GM19035 (cell line): ENCODE measurements at regions not wholly inside any gene's neighbourhood (a gene's known extent, or its start where the extent isn't known, plus 50 kb on each side); places are given as distances from the start of the nearest gene placed in this dataset.

ENCODE experiments used
- ATAC-seq: cut with Tn5 transposase; IDR thresholded peaks from one replicate; pipeline ENCODE4 v1.9.1; 2021; ENCODE audit not compliant: unreplicated experiment

DNA sequence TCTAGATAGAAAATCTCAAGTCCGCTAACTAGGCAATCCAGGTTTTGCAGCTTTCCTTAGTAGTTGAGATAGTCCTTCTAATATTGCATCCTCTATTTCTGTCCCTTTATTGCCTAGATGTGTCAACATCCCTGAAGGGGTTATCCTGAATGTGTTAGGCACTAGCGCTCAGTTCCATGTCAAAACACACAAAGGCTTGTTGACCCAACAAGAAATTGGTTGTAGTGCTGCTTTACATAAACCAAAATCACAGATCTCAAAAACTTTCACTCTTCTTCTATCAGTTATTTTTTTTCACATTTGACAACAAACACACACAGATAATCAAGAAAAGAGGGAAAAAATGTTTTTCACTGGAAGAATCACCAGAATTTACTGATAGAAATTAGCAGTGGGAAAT, 51.4 kb upstream of the SOX2 start:
- ATAC-seq = no peak

DNA sequence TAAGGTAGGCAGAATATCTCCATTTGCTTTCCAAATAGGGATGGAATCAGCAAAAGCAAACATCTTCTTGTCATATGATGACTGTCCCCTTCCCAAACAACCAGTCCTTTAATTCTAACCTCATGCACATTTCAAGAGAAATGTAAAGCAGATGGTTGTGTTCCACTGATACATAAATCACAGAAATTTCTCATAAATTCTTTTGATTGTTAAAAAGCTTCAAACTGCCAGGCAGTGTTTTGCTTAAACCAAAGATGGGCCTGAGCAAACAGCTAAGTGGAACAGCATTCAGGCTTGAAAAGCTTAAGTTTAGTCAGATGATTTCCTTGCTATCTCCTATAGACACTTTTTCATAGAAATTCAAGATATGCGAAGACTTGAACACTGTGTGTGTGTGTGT, 74.3 kb upstream of the SOX2 start:
- no peak for ATAC-seq

DNA sequence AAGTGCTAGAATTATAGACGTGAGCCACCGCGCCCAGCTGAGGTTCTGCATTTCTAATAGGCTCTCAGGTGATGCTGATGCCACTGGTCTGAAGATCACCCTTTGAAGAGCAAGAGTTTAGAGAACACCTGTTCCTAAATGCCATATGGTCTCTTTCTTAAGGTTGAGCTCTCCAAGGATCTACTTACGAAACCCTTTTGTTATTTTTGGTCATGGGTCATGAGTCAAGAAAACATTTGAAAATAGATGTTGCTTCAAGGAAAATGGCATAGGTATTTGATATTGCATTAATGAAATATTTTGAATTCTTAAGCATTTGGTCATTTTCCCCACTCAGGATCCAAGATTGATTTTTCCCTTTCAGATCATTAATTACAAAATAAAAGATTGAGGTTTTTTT, 74.7 kb upstream of the SOX2 start:
- no peak for ATAC-seq

DNA sequence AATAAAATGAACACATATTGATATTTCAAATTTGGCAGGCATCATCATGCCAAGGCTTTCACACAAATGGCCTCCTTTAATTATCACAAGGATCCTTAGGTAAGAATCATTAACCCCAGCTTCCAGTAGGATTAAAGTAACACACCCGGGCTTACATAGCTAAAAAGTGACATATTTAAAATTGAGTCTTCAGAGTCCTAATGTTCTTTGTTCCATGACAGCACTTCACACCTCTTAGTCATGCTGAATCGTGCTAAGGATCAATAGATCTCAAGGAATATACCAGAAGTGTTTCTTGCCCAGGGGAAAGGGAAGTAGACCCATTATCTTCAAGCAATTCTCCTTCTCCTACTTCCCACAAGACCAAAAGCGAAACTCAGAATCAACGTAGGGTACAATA, 76.6 kb upstream of the SOX2 start:
- ATAC-seq = no peak

DNA sequence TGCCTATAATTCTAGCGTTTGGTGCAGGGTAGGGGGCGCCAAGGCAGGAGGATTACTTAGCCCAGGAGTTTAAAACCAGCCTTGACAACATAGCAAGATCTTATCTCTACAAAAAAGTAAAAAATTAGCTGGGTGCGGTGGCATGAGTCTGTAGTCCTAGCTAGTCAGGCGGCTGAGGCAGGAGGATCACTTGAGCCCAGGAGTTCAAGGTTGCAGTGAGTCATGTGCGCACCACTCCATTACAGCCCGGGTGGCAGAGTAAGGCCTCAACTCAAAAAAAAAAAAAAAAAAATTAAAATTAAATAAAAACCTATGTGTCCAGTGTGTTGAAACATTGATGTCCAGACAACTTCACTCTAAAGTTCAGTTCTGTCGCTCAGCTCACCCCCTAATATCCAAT, 78.2 kb upstream of the SOX2 start:
- ATAC-seq = no peak

DNA sequence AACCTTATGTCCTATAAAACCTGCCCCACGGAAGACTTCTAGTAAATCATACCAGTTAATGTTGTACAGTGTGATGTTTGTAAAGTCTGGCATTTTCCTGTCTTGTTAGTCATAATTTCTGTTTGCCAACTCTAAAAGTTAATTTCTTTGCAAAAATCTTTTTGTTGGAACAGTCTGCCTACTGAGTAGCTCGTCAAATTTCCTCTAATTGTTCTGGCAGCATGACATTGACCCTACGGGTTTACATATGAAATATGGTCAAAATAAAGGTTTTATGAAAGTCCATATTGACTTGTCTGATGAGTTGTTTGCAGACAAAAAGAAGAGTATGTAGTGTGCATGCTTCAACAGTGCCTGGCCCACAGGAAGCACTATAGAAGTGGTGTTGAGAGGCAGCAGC, 79.8 kb upstream of the SOX2 start:
- ATAC-seq = no peak

DNA sequence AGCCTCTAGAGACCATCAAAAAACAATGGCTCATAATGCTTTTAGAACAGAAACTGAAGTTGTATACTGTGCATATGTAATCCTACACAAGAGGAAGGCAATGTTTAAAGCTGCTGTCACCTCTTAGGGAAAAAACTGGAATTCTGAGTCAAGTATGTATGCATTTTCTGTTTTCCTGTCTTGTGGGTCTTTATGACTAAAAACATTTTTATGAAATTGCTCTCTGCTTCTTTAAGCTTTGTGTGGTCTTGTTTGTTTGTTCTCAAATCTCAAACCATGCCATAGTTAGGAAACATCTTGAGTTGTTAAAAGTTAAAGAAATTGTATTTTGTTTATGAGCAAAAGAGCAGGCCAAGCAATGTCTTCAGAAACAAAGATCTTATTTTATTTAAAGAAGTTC, 80.9 kb upstream of the SOX2 start:
- no peak for ATAC-seq

DNA sequence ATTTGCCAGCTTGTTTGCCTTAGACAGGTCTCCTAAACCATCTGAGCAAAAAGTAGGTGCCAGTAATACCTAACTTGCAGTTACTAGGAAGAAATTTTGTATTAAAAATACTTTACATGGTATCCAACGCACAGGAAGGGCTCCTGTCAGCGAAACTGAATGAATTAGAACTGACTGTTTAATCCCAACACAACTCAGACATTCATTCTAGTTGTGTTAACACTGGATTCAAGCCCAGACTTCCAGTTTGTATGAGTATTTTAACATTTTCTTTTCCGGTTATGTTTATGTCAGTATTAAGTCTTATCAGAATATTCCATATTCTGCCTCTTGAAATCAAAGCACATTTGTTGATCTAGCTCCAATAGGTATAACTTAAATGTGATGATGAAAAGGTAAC, 82.0 kb upstream of the SOX2 start:
- ATAC-seq = no peak

DNA sequence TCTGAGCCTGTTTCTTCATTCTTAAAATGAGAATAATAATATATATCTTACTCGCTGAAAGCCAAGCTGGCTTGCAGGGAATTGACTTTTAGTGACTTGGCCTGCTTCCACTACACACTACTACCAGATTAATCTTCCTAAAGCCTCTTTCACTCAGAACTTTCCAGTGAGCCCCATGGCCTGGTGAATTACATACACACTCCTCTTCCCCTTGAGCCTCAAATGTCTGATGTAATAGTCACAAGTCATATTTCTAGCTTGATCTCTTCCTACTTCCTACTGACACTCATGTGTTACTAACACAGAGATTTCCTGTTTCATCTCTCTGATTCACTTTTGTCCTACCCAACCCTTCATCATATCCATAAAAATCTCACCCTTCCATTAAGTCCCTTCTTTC, 82.7 kb upstream of the SOX2 start:
- ATAC-seq = no peak

DNA sequence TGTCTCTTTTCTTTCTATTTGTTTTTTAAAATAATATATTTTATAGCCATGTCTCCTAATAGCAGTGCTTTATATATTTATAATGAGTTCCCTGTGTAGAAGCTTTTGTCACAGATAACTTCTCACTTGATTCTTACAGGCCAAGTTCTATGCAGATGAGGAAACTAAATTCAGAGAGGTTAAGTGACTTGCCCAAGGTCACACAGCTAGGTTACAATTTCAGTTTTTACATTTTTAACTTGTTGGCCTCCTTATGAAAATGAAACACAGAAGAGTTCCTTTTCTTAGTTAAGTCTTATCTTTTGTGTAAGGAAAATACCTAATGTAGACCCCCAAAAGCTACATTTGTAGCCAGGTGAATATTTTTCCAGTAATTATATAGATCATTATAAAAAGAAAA, 83.3 kb upstream of the SOX2 start:
- ATAC-seq = no peak

DNA sequence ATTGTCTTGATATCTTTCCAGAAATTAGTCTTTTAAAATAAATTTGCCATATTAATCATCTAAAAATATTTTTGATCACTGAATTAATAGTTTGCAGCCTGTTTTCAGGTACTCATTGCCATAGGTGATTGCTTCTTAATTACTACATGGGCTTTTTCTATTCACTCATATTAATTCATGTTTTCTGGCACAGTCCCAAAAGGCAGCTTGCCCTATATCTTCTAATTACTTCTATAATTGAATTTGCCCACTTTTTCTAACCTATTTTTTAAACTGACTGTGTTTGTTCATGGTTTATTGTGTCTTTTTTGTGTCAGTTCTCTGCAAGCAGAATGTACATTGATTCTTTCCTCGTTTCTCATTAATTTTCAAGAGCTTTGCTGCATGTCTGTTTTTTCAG, 85.7 kb upstream of the SOX2 start:
- ATAC-seq = no peak

DNA sequence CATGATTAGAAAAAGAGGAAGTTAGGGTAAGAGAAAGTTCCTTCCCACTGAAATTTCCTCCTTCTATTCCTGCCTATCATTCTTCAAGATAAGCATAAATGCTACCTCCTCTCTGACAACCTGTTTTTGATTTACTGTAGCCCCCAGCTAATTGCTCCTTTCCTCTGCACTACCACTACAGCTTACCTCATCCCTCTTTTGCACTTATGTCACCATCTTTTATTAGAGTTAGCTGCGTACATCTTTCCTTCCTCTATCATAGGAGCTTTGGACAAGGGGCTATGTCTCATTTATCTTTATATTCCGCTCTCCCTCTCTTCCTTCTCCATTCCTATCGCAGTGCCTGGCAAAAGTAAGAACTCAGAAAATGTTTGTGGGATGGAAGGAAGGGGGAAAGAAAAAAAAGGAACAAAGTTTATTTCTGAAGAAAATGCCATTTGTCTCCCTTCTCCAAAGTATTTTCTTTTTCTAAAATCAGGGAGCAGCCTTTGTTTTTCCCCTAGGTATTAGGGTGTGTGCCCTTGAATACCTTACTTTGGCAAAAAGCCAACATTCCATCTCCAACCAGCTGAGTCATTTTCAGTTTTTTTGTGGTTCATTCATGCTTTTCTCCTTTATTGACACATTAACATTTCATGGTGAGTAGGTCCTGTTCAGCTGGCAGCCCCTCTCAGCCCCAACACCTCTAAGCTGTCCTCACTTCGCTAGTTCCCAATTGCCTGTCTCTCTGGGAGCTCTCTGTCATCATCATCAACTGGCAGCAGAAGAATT, 87.6 kb upstream of the SOX2 start:
- no peak for ATAC-seq

DNA sequence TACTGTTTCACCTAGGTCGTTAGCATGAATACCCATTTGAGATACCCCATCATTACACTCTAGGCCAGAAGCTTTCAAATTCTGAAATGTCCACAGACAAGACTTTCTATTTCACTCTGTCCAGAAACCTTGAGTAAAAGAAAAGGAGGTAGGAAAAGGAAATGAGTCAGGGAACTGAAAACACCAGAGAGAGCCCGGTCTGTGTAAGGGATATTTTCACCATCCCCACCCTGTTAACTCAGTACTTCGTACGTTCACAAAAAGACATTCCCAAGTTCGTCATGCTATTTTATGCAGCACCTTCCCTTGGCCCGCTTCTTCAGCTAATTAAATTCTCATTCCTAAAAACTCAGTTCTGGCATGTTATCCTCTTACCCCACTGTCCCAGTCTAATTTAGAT, 89.4 kb upstream of the SOX2 start:
- no peak for ATAC-seq

DNA sequence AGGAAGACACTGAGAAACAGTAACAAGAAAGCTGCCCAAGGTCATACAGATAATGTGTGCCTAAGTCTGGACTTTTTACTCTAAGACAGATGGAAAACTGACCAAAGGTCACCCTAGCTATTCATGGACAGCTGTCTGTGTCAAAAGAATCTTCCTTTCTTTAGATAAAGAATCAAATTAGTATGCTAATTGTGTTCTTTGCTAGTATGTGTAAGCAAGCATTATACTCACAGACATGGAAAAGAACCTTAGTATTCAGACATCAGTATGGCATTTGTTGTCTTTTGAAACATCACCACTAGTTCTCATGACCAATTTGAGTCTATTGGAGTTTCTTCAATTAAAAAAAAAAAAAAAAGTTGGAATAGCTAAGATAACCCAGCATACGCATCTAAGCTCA, 91.8 kb upstream of the SOX2 start:
- ATAC-seq = no peak

DNA sequence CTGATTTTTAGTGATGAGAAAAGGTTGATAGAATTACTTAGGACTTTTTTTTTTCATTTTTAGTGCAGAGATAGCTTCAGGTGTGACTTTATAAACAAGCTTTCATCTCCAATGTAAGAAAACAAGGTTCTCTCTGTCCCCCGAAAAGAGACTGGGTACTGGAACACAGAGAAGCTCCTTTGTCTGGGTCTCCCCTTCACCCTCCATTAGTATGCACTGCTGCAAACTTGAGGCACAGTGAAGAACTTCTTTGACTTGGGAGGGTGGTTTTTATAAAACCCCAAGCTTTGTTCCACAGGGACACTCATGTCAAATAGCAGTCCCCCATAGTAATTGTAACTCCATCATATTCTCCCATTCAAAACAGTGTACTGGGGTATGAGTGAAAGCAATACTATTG, 93.5 kb upstream of the SOX2 start:
- no peak for ATAC-seq

DNA sequence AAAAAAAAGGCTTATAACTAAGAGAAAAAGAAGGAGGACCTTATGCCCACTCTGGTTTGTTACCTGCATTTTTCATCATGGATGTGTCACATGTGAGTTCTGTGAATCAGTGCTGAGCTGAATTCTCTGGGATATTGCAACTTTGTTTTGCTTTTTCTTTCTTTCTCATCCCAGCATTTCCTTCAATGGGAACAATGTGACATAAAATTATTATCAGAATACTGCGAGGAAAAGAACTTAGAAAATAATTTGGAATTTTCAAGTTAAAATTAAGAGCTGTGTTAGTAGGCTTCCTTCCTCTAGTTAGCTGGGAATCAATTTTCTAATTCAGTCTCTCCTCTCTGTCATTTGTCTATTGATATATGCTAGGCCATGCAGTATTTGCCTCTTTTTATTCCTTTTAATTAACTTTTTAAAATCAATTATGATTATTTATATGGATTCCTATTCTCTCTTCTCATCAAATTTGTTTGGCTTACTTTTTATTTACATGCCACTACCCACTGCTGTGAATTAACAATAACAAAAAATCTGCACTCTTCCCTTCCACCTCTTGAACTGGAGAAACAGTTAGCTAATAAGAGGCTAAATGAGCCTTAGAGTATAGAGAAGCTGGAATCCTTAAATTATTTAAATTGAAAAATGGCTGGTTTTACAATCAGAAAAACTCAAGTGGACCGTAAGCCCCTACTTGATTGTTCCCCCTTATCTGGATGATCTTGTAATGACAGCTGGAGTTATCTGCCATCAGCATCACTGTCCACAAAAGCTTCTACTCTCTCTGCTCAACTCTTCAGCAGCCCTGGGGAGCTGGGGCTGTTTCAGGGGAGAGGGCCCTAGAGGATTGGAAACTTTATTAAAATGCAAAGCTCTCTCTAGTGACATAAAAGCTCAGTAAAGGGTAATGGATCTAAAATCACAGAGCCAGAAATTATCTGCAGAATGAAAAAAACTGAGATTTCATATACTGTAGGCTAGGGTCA, 95.3 kb upstream of the SOX2 start:
- no peak for ATAC-seq

DNA sequence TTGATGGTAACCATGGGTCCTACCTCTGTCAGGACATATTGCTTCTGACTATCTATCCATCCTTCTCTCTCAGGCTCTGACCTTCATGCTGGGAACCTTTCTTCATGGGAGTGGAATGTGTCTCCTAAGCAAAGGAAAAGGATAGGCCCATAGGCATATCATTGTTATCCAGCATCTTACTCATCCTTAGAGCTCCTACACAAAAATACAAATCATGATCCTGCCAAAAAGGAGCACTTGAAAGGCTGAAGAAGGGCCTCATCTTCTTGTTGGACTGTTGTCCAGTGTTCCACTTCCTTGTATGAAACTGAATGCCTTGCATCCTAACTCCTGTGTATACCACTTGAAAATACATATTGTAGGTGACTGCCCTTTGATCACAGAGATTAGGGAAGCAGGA, 96.1 kb upstream of the SOX2 start:
- no peak for ATAC-seq

DNA sequence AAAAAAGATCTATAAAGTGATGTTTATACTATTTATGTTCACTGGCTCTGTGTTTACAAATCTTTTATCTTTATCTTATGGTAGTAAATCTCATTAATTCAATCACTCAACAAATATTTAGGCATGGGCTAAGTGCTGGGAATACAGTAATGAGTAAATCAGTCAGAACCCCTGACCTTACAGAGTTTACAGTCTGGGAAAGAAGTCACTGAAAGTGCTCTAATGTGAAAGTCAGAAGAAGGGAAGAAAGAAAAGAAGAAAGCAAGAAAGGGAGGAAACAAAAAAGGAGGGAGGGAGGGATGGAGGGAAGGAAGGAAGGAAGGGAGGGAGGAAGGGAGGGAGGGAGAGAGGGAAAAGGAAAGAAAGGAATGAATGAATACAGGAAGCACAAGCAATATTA, 96.8 kb upstream of the SOX2 start:
- no peak for ATAC-seq

DNA sequence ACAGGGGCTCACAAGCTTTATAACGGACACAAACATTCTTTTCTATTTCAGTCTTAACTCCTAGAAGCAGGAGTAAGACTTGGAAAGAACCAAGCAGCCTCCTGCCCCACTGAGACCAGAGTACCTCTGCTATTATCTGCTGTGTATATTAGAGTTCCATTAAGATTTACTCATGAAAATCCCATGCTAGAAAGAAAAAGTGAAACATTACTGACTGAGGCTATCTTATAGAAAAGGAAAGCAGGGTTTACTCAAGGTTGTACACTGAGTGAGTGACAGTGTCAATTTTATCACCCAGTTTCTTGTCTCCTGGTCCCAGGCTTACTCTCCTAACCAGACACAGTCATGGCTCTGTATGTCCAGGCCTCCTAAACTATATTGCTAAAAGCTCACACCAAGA, 97.9 kb upstream of the SOX2 start:
- no peak for ATAC-seq

DNA sequence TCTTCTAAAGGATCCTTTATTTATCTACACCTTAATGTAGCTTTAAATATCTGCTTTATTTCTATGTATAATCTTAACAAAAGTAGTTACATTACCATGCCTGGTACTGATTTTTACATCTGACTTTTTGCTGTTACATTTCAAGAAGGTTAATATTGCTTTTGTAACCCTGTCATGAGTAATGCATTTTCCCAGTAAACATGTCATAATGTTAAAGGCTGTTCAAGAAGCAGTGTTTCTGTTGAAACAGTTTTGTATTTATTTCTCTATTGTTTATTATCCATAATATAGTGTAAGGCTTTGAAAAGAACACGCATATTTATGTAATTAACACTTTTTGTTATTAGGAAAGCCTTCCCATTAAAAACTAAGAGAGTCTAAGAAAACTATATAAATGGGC, 98.5 kb upstream of the SOX2 start:
- no peak for ATAC-seq

DNA sequence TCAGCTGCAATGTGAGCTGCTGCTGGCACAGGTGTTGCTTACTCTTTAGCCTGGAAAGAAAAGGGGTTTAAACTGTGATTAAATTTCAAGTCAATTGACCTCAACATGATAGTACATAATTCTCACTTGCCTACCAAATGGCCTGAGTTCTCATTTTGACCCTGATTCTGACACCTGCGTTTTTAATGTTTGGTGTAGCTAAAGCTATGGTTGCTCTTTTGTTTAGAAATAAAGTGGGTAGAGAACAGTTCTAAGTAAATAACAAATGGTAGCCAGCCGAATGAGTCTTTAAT, 100.8 kb upstream of the SOX2 start:
- ATAC-seq = no peak

DNA sequence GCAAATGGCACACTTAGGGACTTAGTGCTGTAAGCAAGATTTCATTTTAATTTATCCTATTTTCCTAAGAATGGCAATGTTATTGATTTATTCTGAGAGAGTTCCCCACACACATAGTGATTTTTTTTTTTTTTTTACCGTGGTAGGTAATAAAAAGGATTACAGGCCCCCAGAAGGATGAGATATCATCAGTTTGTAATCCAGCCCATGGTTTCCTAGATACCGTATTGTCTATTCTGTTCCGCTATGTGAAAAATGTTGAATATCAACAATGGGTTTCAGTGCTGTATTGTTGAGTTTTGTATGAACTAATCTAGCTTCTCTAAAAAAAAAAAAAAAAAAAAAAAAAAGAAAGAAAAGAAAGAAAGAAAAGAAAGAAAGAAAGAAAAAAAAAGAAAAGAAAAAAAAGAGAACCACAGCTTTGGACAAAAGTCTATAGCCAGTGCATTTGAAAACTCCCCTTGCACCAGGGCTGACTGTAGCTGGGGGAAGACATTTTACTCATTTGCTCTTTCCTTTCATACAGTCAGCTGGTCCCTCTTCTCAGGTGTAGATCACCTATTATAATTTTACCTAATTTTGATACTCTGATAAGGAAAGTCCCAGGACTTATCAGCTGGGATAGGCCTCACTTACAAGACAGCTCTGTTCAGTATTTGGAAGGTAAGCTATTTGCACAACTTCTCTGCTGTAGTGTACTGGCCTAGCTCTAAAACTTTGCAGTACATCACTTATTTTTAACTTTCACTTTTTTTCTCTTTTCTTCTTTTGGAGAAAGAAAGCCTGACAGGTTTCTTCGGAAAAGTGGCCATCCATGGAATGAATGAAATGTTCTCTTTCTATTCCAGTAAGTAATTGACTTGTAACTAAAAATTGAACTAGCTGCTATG, 101.4 kb upstream of the SOX2 start:
- ATAC-seq = no peak
